ENCODE measurements at regions not wholly inside any gene's neighbourhood (a gene's known extent, or its start where the extent isn't known, plus 50 kb on each side); places are given as distances from the start of the nearest gene placed in this dataset.

DNA sequence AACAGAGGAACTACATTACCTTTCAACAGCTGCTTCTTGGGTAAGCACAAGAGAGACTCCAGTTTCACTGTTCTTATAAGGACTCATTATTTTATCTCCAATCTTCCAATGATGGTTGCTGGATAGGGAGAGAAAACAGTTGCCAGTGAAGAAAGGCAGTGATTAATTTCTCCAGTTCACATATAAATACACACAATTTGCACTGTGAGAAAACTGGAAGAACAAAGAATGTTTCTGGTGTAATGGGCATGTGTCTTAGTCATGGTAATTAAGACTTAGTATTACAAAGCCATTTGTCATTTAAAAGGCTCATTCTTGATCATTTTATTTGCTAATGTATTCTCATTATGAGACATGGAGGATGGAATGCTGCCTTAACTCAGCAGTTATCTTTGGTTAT, 78.0 kb upstream of the FAR2 start:
- peaks cover 0 to 6% (median 2%) of the 10 kb centered on the region in 3 donors for H3K27me3 Mint-ChIP-seq (ENCODE audit: low read depth in 3 of 3)
- no peak overlapping the region for H3K4me3 Mint-ChIP-seq

GRCh38 chr12:29072631-29073030, 76.4 kb upstream of the FAR2 start:
- Mint-ChIP-seq H3K4me1 (no peaks in the 10 kb centered on the region), H3K9me3 (no peaks in the 10 kb centered on the region), H3K4me3 (no peak overlapping the region), H3K36me3 (no peaks in the 10 kb centered on the region), H3K27me3 (ENCODE audit: low read depth in 3 of 3) (peaks cover 0 to 8% (median 2%) of the 10 kb centered on the region in 3 donors), H3K27ac (no peak overlapping the region)
- DNase-seq = no peak

More for the DNA sequence above, 78.0 kb upstream of the FAR2 start:
- Mint-ChIP-seq H3K9me3 (no peaks in the 10 kb centered on the region), H3K27ac (no peak overlapping the region), H3K36me3 (no peaks in the 10 kb centered on the region), H3K4me1 (no peaks in the 10 kb centered on the region)
- DNase-seq = no peak

- peaks cover 0 to 8% (median 2%) of the 10 kb centered on the region in 3 donors for H3K27me3 Mint-ChIP-seq (ENCODE audit: low read depth in 3 of 3)
- peak; percentile 9 to 39 (median 21) for DNase-seq
- H3K36me3 Mint-ChIP-seq = no peaks in the 10 kb centered on the region
- H3K27ac Mint-ChIP-seq = no peak overlapping the region
- no peaks in the 10 kb centered on the region for H3K4me1 Mint-ChIP-seq
- no peak overlapping the region for H3K4me3 Mint-ChIP-seq
- no peaks in the 10 kb centered on the region for H3K9me3 Mint-ChIP-seq
These were observed 75.3 kb upstream of the FAR2 start for GRCh38 chr12:29073631-29074239.

- no peak for DNase-seq
- Mint-ChIP-seq H3K9me3 (no peaks in the 10 kb centered on the region), H3K36me3 (no peaks in the 10 kb centered on the region), H3K27ac (no peak overlapping the region), H3K4me3 (no peak overlapping the region), H3K4me1 (no peaks in the 10 kb centered on the region), H3K27me3 (ENCODE audit: low read depth in 3 of 3) (peaks cover 2 to 3% (median 2%) of the 10 kb centered on the region in 3 donors)
These were observed 68.0 kb upstream of the FAR2 start for GRCh38 chr12:29081101-29081500.

DNA sequence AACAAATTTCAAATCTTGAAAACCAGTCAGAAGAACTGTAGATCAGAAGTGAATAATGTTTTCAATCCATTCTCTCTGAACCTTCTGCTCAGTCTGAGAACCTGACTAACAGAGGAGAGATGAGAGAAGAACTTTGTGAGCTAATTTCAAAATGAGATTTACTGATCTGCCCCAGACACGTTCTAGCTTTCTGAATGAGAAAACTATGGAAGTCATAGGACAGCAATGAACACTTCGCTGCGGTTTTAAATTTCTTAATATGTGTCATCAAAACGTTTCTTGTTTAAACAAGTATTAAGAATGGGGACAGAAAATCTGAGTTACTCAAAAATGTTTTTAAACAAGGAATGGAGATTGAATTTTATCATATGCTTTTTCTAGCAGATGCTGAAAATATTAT, 66.6 kb upstream of the FAR2 start:
- no peaks in the 10 kb centered on the region for H3K4me1 Mint-ChIP-seq
- DNase-seq = no peak
- no peak overlapping the region for H3K4me3 Mint-ChIP-seq
- peaks cover 0 to 6% (median 4%) of the 10 kb centered on the region in 3 donors for H3K27me3 Mint-ChIP-seq (ENCODE audit: low read depth in 3 of 3)
- no peaks in the 10 kb centered on the region for H3K36me3 Mint-ChIP-seq
- H3K9me3 Mint-ChIP-seq = no peaks in the 10 kb centered on the region
- H3K27ac Mint-ChIP-seq = no peak overlapping the region

- no peaks in the 10 kb centered on the region for H3K9me3 Mint-ChIP-seq
- no peaks in the 10 kb centered on the region for H3K4me1 Mint-ChIP-seq
- H3K36me3 Mint-ChIP-seq = no peaks in the 10 kb centered on the region
- DNase-seq = no peak
- H3K4me3 Mint-ChIP-seq = no peak overlapping the region
- H3K27ac Mint-ChIP-seq = no peak overlapping the region
- H3K27me3 Mint-ChIP-seq (ENCODE audit: low read depth in 3 of 3) = peaks cover 3 to 11% (median 7%) of the 10 kb centered on the region in 3 donors
These were observed 62.5 kb upstream of the FAR2 start for GRCh38 chr12:29086325-29087271.

GRCh38 chr12:29088611-29089219, 60.4 kb upstream of the FAR2 start:
- no peaks in the 10 kb centered on the region for H3K4me1 Mint-ChIP-seq
- no peaks in the 10 kb centered on the region for H3K9me3 Mint-ChIP-seq
- DNase-seq = no peak
- H3K27ac Mint-ChIP-seq = peak overlapping the region in 1 of 6 donors; percentile 28
- peaks cover 5 to 8% (median 5%) of the 10 kb centered on the region in 3 donors for H3K27me3 Mint-ChIP-seq (ENCODE audit: low read depth in 3 of 3)
- no peaks in the 10 kb centered on the region for H3K36me3 Mint-ChIP-seq
- no peak overlapping the region for H3K4me3 Mint-ChIP-seq
